GM12874 (cell line): ENCODE measurements at regions not wholly inside any gene's neighbourhood (a gene's known extent, or its start where the extent isn't known, plus 50 kb on each side); places are given as distances from the start of the nearest gene placed in this dataset.

Experiments used
- CTCF ChIP-seq: IDR thresholded peaks from 2 replicates; pipeline ENCODE4 v1.5.1; 2011; ENCODE audit warnings: low read depth, mild to moderate bottlenecking, control low read depth, low read length, moderate library complexity; ENCODE audit not compliant: insufficient read depth

GRCh38 chr5:1637639-1638481, 114.1 kb upstream of the LPCAT1 start:
- TF ChIP-seq CTCF: no peak

GRCh38 chr5:1636981-1637638, 113.3 kb upstream of the LPCAT1 start:
- TF ChIP-seq CTCF: no peak

DNA sequence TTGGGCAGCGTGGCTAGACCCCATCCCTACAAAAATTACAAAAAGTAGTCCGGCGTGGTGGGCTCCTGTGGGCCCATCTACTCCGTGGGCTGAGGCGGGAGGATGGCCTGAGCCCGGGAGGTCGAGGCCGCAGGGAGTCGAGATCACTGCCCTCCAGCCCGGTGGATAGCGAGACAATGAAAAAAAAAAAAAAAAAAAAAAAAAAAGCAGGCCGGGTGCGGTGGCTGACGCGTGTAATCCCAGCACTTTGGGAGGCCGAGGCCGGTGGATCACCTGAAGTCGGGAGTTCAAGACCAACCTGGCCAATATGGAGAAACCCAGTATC, 110.5 kb upstream of the LPCAT1 start:
- no peak for TF ChIP-seq CTCF

- no peak for TF ChIP-seq CTCF
Observed at GRCh38 chr5:1633605-1634336, 110.0 kb upstream of the LPCAT1 start.

DNA sequence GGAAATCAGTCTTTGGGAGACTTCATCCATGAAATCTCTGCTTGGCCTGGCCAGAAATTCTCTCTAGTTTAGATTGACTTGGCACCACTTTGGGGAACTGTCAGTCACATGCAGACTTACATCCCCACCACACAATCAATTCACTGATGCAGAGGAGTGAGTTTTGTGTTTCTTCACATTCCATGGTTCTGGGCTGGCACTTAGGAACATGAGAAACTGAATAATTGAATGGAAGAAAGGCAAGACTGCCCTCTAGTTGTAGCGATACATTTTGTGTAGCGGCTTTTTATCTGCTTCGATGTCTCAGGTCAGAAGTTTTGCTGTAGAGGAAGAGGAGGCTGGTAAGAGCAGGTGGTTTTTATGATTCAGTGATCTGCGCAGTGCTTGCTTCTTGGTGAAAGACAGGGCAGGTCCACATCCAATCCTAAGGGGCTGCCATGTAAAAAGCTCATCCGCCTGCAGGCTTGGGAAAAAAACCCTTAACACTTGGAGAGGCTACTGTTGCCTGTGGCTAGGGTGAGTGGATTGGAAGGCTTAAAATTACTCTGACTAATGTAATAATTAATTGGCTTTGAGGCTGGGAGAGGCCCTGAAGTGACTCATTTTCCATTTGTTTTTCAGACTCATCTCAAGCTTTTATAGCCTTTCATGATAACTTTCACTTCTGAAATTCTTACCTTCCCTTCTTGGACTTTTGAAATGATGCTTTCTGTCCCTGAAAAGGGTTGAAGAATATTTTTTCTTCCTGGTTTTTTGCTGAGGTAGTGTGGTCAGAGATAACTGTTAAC, 75.4 kb upstream of the LPCAT1 start:
- TF ChIP-seq CTCF: peak; percentile 18; the same call in 1 of the 2 replicates

DNA sequence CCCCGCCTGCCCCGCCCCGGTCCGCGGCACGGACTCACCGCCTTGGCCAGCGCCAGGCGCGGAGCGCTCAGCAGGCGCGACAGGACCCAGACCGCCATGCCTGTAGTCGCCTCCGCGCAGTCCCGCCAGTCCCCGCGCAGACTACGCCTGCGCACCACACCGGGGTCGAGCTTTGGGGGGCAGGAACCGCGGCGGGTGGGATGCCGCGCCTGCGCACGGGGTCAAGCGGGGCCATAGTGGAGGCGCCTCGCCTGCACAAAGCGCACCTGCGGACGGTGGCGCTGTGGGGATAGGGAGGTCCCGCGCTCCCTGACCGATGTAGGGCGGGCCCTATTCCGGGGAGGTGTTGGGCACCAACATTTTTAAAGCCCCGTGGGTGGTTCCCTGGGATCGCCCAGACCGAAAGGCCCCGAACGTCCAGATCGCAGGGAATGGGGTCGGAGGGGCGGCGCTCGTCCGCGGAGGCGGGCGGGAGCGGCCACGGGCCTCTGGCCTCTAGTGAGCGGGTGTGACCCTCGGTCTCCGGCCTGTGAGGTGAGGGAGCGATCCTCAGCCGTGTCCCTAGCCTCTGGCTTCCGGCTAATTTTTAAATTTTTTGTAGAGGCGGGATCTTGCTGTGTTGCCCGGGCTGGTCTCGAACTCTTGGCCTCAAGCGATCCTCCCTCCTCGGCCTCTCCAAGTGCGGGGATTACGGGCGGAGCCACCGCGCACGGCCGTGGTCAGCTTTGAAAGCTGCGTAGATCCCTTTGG, 70.8 kb upstream of the LPCAT1 start:
- TF ChIP-seq CTCF: peak; percentile 64
